ENCODE measurements at regions not wholly inside any gene's neighbourhood (a gene's known extent, or its start where the extent isn't known, plus 50 kb on each side); places are given as distances from the start of the nearest gene placed in this dataset.

DNA sequence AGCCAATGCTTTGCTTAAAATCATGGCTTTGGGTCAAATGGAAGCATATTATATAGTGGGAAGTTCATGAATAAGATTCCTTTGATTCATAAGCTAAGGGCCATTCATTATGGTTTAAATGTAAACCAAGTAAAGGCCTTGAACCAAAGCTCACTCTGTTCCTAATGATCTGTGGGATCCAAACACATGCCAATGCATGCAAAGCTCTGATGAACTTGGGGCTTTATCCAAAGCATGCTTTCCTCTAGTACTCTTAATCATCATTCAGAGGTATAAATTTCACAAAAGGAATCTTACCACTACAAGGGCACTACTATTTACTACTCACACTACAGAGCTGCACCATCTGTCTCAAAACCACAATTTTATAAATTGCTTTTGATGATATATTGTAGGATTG, 102.8 kb upstream of the RBMS1 start:
- TF ChIP-seq, protein P1, sequence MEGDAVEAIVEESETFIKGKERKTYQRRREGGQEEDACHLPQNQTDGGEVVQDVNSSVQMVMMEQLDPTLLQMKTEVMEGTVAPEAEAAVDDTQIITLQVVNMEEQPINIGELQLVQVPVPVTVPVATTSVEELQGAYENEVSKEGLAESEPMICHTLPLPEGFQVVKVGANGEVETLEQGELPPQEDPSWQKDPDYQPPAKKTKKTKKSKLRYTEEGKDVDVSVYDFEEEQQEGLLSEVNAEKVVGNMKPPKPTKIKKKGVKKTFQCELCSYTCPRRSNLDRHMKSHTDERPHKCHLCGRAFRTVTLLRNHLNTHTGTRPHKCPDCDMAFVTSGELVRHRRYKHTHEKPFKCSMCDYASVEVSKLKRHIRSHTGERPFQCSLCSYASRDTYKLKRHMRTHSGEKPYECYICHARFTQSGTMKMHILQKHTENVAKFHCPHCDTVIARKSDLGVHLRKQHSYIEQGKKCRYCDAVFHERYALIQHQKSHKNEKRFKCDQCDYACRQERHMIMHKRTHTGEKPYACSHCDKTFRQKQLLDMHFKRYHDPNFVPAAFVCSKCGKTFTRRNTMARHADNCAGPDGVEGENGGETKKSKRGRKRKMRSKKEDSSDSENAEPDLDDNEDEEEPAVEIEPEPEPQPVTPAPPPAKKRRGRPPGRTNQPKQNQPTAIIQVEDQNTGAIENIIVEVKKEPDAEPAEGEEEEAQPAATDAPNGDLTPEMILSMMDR (IDR thresholded peaks at IDR 0.05; ENCODE audit: insufficient read depth, low read length) = no peak
- TF ChIP-seq POLR2AphosphoS5 (IDR thresholded peaks at IDR 0.05; ENCODE audit: low read depth) (no peak), SPI1 (IDR thresholded peaks at IDR 0.05; ENCODE audit: borderline replicate concordance, low read depth) (no peak)
- TF ChIP-seq, protein P2, sequence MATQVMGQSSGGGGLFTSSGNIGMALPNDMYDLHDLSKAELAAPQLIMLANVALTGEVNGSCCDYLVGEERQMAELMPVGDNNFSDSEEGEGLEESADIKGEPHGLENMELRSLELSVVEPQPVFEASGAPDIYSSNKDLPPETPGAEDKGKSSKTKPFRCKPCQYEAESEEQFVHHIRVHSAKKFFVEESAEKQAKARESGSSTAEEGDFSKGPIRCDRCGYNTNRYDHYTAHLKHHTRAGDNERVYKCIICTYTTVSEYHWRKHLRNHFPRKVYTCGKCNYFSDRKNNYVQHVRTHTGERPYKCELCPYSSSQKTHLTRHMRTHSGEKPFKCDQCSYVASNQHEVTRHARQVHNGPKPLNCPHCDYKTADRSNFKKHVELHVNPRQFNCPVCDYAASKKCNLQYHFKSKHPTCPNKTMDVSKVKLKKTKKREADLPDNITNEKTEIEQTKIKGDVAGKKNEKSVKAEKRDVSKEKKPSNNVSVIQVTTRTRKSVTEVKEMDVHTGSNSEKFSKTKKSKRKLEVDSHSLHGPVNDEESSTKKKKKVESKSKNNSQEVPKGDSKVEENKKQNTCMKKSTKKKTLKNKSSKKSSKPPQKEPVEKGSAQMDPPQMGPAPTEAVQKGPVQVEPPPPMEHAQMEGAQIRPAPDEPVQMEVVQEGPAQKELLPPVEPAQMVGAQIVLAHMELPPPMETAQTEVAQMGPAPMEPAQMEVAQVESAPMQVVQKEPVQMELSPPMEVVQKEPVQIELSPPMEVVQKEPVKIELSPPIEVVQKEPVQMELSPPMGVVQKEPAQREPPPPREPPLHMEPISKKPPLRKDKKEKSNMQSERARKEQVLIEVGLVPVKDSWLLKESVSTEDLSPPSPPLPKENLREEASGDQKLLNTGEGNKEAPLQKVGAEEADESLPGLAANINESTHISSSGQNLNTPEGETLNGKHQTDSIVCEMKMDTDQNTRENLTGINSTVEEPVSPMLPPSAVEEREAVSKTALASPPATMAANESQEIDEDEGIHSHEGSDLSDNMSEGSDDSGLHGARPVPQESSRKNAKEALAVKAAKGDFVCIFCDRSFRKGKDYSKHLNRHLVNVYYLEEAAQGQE (IDR thresholded peaks at IDR 0.05; ENCODE audit: insufficient replicate concordance, low read depth) = no peak
